ENCODE measurements at regions not wholly inside any gene's neighbourhood (a gene's known extent, or its start where the extent isn't known, plus 50 kb on each side); places are given as distances from the start of the nearest gene placed in this dataset.

GRCh38 chr10:36629476-36629875 is 495.9 kb upstream of the ANKRD30A start:
- H3K4me3 ChIP-seq (ENCODE audit: low read length): no peak overlapping the region

GRCh38 chr10:36624551-36625100 is 500.8 kb upstream of the ANKRD30A start:
- intact Hi-C loops (cut with DNase I): no loop called here
- no peak overlapping the region for H3K27ac ChIP-seq (ENCODE audit: low read length)
- no peaks in the 10 kb centered on the region for H3K9me3 ChIP-seq (ENCODE audit: control insufficient read depth, low read length)
- no peak for ATAC-seq
- H3K4me3 ChIP-seq (ENCODE audit: low read length): no peak overlapping the region
- no peaks in the 10 kb centered on the region for H3K27me3 ChIP-seq (ENCODE audit: control insufficient read depth, insufficient read depth)
- no peak for DNase-seq
- 99% methylated on average over 3 of the region's 3 CpGs for WGBS
- no peaks in the 10 kb centered on the region for H3K4me1 ChIP-seq (ENCODE audit: control insufficient read depth, insufficient read depth, low read length)

More at GRCh38 chr10:36629476-36629875, 495.9 kb upstream of the ANKRD30A start:
- no peaks in the 10 kb centered on the region for H3K9me3 ChIP-seq (ENCODE audit: control insufficient read depth, low read length)
- H3K27me3 ChIP-seq (ENCODE audit: control insufficient read depth, insufficient read depth): no peaks in the 10 kb centered on the region
- DNase-seq (no peak), ATAC-seq (no peak)
- no peaks in the 10 kb centered on the region for H3K4me1 ChIP-seq (ENCODE audit: control insufficient read depth, insufficient read depth, low read length)
- intact Hi-C loops (cut with DNase I): no loop called here
- no peak overlapping the region for H3K27ac ChIP-seq (ENCODE audit: low read length)
- WGBS: 67% methylated on average over 2 of the region's 2 CpGs

- no peaks in the 10 kb centered on the region for H3K9me3 ChIP-seq (ENCODE audit: control insufficient read depth, low read length)
- ATAC-seq: no peak
- no peaks in the 10 kb centered on the region for H3K4me1 ChIP-seq (ENCODE audit: control insufficient read depth, insufficient read depth, low read length)
- intact Hi-C loops (cut with DNase I): no loop called here
- H3K27ac ChIP-seq (ENCODE audit: low read length): no peak overlapping the region
- 87% methylated on average over 2 of the region's 2 CpGs for WGBS
- DNase-seq: no peak
- H3K4me3 ChIP-seq (ENCODE audit: low read length): no peak overlapping the region
- no peaks in the 10 kb centered on the region for H3K27me3 ChIP-seq (ENCODE audit: control insufficient read depth, insufficient read depth)
Measured at GRCh38 chr10:36621346-36621745, 504.1 kb upstream of the ANKRD30A start.

GRCh38 chr10:36612436-36612835 is 513.0 kb upstream of the ANKRD30A start:
- ATAC-seq (no peak), DNase-seq (no peak)
- Histone ChIP-seq H3K4me3 (ENCODE audit: low read length) (no peak overlapping the region), H3K4me1 (ENCODE audit: control insufficient read depth, insufficient read depth, low read length) (no peaks in the 10 kb centered on the region), H3K27ac (ENCODE audit: low read length) (no peak overlapping the region), H3K27me3 (ENCODE audit: control insufficient read depth, insufficient read depth) (no peaks in the 10 kb centered on the region), H3K9me3 (ENCODE audit: control insufficient read depth, low read length) (no peaks in the 10 kb centered on the region)
- 96% methylated on average over 4 of the region's 4 CpGs for WGBS
- intact Hi-C loops (cut with DNase I): no loop called here

DNA sequence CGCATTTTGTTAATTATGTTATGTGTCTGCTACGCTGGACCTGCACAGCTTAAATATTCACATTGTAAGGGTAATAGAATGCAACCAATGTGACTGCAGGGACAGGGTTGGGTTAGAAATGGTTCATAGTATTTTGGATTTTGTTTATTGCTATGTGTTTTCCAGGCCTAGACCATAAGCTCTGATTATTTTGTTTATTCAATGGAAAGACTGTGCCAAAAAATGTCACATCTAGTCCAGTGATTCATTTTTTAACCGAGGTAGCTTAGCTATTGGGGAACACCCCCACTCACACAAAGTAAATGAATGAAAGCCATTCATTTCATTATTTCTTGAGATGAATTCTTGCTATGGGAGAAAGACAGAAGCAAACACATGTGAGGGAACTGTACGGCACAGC is 516.5 kb upstream of the ANKRD30A start:
- Histone ChIP-seq H3K4me1 (ENCODE audit: control insufficient read depth, insufficient read depth, low read length) (no peaks in the 10 kb centered on the region), H3K27ac (ENCODE audit: low read length) (no peak overlapping the region), H3K27me3 (ENCODE audit: control insufficient read depth, insufficient read depth) (no peaks in the 10 kb centered on the region), H3K4me3 (ENCODE audit: low read length) (no peak overlapping the region), H3K9me3 (ENCODE audit: control insufficient read depth, low read length) (no peaks in the 10 kb centered on the region)
- ATAC-seq: no peak
- no peak for DNase-seq
- 72% methylated on average over 4 of the region's 4 CpGs for WGBS
- intact Hi-C loops (cut with DNase I): no loop called here

DNA sequence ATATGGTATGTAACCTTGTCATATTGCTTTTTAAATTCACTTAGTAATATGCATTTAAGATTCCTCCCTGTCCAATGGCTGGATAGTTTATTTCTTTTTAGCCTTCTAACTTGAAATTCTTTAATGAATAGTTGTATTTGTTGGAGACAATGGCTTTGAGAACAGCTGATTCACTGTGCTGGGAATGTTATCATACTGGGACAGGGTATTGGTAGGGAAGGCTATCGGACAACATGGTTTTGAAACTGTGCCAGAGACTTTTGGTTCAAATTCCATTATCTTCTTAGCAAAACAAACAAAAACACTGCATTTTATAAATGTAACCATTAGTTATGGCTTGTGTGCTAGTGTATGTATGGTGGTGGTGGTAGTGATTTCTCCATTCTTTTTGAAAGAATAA is 517.1 kb upstream of the ANKRD30A start:
- Histone ChIP-seq H3K27ac (ENCODE audit: low read length) (no peak overlapping the region), H3K9me3 (ENCODE audit: control insufficient read depth, low read length) (no peaks in the 10 kb centered on the region), H3K27me3 (ENCODE audit: control insufficient read depth, insufficient read depth) (no peaks in the 10 kb centered on the region), H3K4me3 (ENCODE audit: low read length) (no peak overlapping the region), H3K4me1 (ENCODE audit: control insufficient read depth, insufficient read depth, low read length) (no peaks in the 10 kb centered on the region)
- intact Hi-C loops (cut with DNase I): no loop called here
- no peak for DNase-seq
- ATAC-seq: no peak
- 38% methylated on average over 1 of the region's 1 CpG for WGBS

DNA sequence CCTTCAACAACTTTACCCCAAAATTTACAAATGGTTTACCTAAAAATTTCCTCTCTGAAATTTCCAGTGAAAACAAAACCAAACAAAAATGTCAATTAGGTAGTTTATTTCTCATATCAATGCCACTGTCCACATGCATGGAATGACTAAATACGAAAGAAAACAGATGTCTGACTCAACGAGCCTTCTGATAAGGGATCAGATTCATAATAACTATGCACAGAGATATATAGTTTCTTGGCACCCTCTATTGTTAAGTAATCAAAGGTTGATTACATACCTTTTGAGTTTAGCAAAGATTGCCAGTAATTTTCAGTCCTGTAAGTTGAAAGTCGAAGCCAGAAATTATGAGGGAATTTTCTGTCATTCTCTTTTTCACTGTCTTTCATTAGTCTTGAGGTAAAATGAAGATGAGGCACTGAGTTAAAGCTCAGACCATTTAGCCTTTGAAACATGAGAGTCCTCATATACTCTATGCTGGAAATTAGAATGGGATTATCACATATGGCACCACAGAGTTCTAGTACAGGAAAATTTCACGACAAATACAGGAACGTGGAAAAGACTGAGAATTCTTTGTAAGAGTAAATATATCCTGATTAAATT is 519.1 kb upstream of the ANKRD30A start:
- no peaks in the 10 kb centered on the region for H3K9me3 ChIP-seq (ENCODE audit: control insufficient read depth, low read length)
- intact Hi-C loops (cut with DNase I): no loop called here
- WGBS: 78% methylated on average over 5 of the region's 5 CpGs
- H3K27me3 ChIP-seq (ENCODE audit: control insufficient read depth, insufficient read depth): no peaks in the 10 kb centered on the region
- DNase-seq (no peak), ATAC-seq (no peak)
- no peaks in the 10 kb centered on the region for H3K4me1 ChIP-seq (ENCODE audit: control insufficient read depth, insufficient read depth, low read length)
- no peak overlapping the region for H3K4me3 ChIP-seq (ENCODE audit: low read length)
- H3K27ac ChIP-seq (ENCODE audit: low read length): no peak overlapping the region

DNA sequence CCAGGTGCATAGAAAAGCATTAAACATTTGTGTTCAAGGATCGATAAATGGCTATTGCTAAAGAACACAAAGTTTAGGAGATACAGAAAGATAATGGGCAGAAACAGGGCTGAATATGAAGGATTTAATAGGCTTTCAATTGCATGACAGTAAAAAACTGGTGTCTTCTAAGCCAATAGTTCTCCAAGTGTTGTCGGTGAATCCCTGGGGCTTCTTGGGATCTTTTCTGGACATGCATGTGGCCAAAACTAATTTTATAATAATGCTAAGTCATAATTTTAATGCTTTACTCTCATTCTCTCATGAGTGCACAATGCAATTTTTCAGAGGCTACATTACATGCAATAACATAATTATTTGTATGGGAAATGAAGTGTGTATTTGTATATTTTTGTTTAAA is 521.1 kb upstream of the ANKRD30A start:
- Histone ChIP-seq H3K4me3 (ENCODE audit: low read length) (no peak overlapping the region), H3K9me3 (ENCODE audit: control insufficient read depth, low read length) (no peaks in the 10 kb centered on the region), H3K4me1 (ENCODE audit: control insufficient read depth, insufficient read depth, low read length) (no peaks in the 10 kb centered on the region), H3K27ac (ENCODE audit: low read length) (no peak overlapping the region), H3K27me3 (ENCODE audit: control insufficient read depth, insufficient read depth) (no peaks in the 10 kb centered on the region)
- ATAC-seq: no peak
- intact Hi-C loops (cut with DNase I): no loop called here
- 82% methylated on average over 2 of the region's 2 CpGs for WGBS
- DNase-seq: no peak

DNA sequence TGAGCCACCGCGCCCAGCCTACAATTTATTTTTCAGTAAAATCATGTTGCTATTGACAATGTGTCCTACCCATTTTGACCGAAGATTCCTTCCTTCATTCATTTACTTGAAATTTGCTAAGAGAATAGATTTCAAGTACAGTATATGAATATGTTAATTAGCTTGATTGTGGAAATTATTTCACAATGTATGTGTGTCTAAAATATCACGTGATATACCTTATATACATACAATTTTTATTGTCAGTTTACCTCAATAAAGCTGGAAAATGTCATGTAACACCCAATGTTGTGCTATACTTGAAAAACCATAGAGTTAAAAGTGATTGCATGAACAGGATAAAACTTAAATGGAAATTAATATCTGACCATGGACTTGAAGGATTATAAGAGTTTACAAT is 521.7 kb upstream of the ANKRD30A start:
- no peak overlapping the region for H3K27ac ChIP-seq (ENCODE audit: low read length)
- intact Hi-C loops (cut with DNase I): no loop called here
- H3K9me3 ChIP-seq (ENCODE audit: control insufficient read depth, low read length): no peaks in the 10 kb centered on the region
- 97% methylated on average over 4 of the region's 4 CpGs for WGBS
- DNase-seq (no peak), ATAC-seq (no peak)
- no peaks in the 10 kb centered on the region for H3K27me3 ChIP-seq (ENCODE audit: control insufficient read depth, insufficient read depth)
- no peak overlapping the region for H3K4me3 ChIP-seq (ENCODE audit: low read length)
- H3K4me1 ChIP-seq (ENCODE audit: control insufficient read depth, insufficient read depth, low read length): no peaks in the 10 kb centered on the region

- intact Hi-C loops (cut with DNase I): no loop called here
- Histone ChIP-seq H3K4me3 (ENCODE audit: low read length) (no peak overlapping the region), H3K27me3 (ENCODE audit: control insufficient read depth, insufficient read depth) (no peaks in the 10 kb centered on the region), H3K4me1 (ENCODE audit: control insufficient read depth, insufficient read depth, low read length) (no peaks in the 10 kb centered on the region), H3K9me3 (ENCODE audit: control insufficient read depth, low read length) (no peaks in the 10 kb centered on the region), H3K27ac (ENCODE audit: low read length) (no peak overlapping the region)
- ATAC-seq: no peak
- no peak for DNase-seq
- WGBS: 39% methylated on average over 4 of the region's 4 CpGs
Measured at GRCh38 chr10:36602374-36602773, 523.0 kb upstream of the ANKRD30A start.

GRCh38 chr10:36597756-36598320 is 527.6 kb upstream of the ANKRD30A start:
- 58% methylated on average over 3 of the region's 3 CpGs for WGBS
- Histone ChIP-seq H3K4me1 (ENCODE audit: control insufficient read depth, insufficient read depth, low read length) (peaks cover 2% of the 10 kb centered on the region), H3K27ac (ENCODE audit: low read length) (no peak overlapping the region), H3K9me3 (ENCODE audit: control insufficient read depth, low read length) (no peaks in the 10 kb centered on the region), H3K4me3 (ENCODE audit: low read length) (no peak overlapping the region), H3K27me3 (ENCODE audit: control insufficient read depth, insufficient read depth) (no peaks in the 10 kb centered on the region)
- intact Hi-C loops (cut with DNase I): no loop called here
- DNase-seq (no peak), ATAC-seq (no peak)

DNA sequence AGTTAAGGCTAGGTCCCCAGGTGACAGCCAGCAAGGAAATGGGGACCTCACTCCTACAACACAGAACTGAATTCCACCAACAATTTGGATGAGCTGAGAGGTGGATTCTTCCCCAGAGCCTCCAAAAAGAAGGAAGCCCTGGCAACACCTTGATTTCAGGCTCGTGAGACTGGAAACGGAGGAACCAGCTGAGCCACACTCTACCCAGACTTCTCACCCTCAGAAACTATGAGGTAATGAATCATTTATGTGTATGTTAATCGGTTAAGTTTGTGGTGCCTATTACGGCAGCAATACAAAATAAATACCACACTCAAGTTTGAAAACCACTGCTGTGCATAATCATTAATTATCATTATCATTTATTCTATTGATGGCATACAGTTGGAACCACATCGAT is 532.4 kb upstream of the ANKRD30A start:
- Histone ChIP-seq H3K27ac (ENCODE audit: low read length) (no peak overlapping the region), H3K4me1 (ENCODE audit: control insufficient read depth, insufficient read depth, low read length) (peaks cover 2% of the 10 kb centered on the region), H3K4me3 (ENCODE audit: low read length) (no peak overlapping the region), H3K27me3 (ENCODE audit: control insufficient read depth, insufficient read depth) (no peaks in the 10 kb centered on the region), H3K9me3 (ENCODE audit: control insufficient read depth, low read length) (no peaks in the 10 kb centered on the region)
- intact Hi-C loops (cut with DNase I): no loop called here
- WGBS: 96% methylated on average over 5 of the region's 5 CpGs
- ATAC-seq (no peak), DNase-seq (no peak)
